ENCODE measurements at regions not wholly inside any gene's neighbourhood (a gene's known extent, or its start where the extent isn't known, plus 50 kb on each side); places are given as distances from the start of the nearest gene placed in this dataset.

- ATAC-seq (no peak), DNase-seq (no peak)
- no peak overlapping the region for H3K4me3 ChIP-seq
- no peaks in the 10 kb centered on the region for H3K9me3 ChIP-seq
- H3K36me3 ChIP-seq = no peaks in the 10 kb centered on the region
- no peaks in the 10 kb centered on the region for H3K27me3 ChIP-seq (ENCODE audit: low read depth)
- no peak overlapping the region for H3K27ac ChIP-seq
- no peak for TF ChIP-seq CTCF (IDR thresholded peaks at IDR 0.05)
- intact Hi-C loops (cut with DNase I) = no loop called here
- no peaks in the 10 kb centered on the region for H3K4me1 ChIP-seq
These were observed 256.4 kb upstream of the MARCKS start for GRCh38 chr6:113600551-113601339.

- H3K4me1 ChIP-seq = no peaks in the 10 kb centered on the region
- ATAC-seq = no peak
- no peak overlapping the region for H3K4me3 ChIP-seq
These were observed 249.2 kb upstream of the MARCKS start for GRCh38 chr6:113607821-113608545.

GRCh38 chr6:113610377-113610988 lies 246.7 kb upstream of the MARCKS start:
- no peak for ATAC-seq
- H3K36me3 ChIP-seq = no peaks in the 10 kb centered on the region
- H3K9me3 ChIP-seq = no peaks in the 10 kb centered on the region
- H3K27me3 ChIP-seq (ENCODE audit: low read depth) = no peaks in the 10 kb centered on the region
- TF ChIP-seq CTCF (IDR thresholded peaks at IDR 0.05) = no peak
- DNase-seq = no peak
- H3K27ac ChIP-seq = no peak overlapping the region
- no peaks in the 10 kb centered on the region for H3K4me1 ChIP-seq
- no peak overlapping the region for H3K4me3 ChIP-seq
- intact Hi-C loops (cut with DNase I) = no loop called here

More at GRCh38 chr6:113607821-113608545, 249.2 kb upstream of the MARCKS start:
- Histone ChIP-seq H3K27ac (no peak overlapping the region), H3K36me3 (no peaks in the 10 kb centered on the region), H3K9me3 (no peaks in the 10 kb centered on the region), H3K27me3 (ENCODE audit: low read depth) (no peaks in the 10 kb centered on the region)
- intact Hi-C loops (cut with DNase I) = no loop called here
- TF ChIP-seq CTCF (IDR thresholded peaks at IDR 0.05) = no peak
- no peak for DNase-seq

- intact Hi-C loops (cut with DNase I) = no loop called here
- no peaks in the 10 kb centered on the region for H3K9me3 ChIP-seq
- DNase-seq (no peak), ATAC-seq (no peak)
- no peaks in the 10 kb centered on the region for H3K4me1 ChIP-seq
- no peak overlapping the region for H3K27ac ChIP-seq
- no peaks in the 10 kb centered on the region for H3K36me3 ChIP-seq
- TF ChIP-seq CTCF (IDR thresholded peaks at IDR 0.05) = no peak
- no peaks in the 10 kb centered on the region for H3K27me3 ChIP-seq (ENCODE audit: low read depth)
- no peak overlapping the region for H3K4me3 ChIP-seq
These were observed 240.4 kb upstream of the MARCKS start for GRCh38 chr6:113616701-113617274.

GRCh38 chr6:113619077-113619476 lies 238.1 kb upstream of the MARCKS start:
- H3K27me3 ChIP-seq (ENCODE audit: low read depth) = no peaks in the 10 kb centered on the region
- H3K36me3 ChIP-seq = no peaks in the 10 kb centered on the region
- H3K27ac ChIP-seq = no peak overlapping the region
- H3K4me1 ChIP-seq = no peaks in the 10 kb centered on the region
- no peak for TF ChIP-seq CTCF (IDR thresholded peaks at IDR 0.05)
- ATAC-seq (no peak), DNase-seq (no peak)
- H3K4me3 ChIP-seq = no peak overlapping the region
- intact Hi-C loops (cut with DNase I) = no loop called here
- H3K9me3 ChIP-seq = no peaks in the 10 kb centered on the region
